DOHH2 (cell line): ENCODE measurements at regions not wholly inside any gene's neighbourhood (a gene's known extent, or its start where the extent isn't known, plus 50 kb on each side); places are given as distances from the start of the nearest gene placed in this dataset.

Experiments
- CTCF ChIP-seq: fragments of 200-600 bp; sonication (generic); IDR thresholded peaks from one replicate; pipeline ENCODE4 v1.5.1; 2014; ENCODE audit warnings: antibody characterized with exemption, mild to moderate bottlenecking, low read depth, low read length; ENCODE audit not compliant: poor library complexity, severe bottlenecking
- EZH2phosphoT487 ChIP-seq: fragments of 200-600 bp; sonication (generic); IDR thresholded peaks from 2 replicates; pipeline ENCODE4 v1.6.1; 2017; ENCODE audit warnings: borderline replicate concordance, mild to moderate bottlenecking, antibody characterized with exemption, low read length, moderate library complexity, mixed read lengths

GRCh38 chr17:54849660-54850059 lies 51.0 kb upstream of the TOM1L1 start:
- TF ChIP-seq CTCF, result no peak
- no peak for TF ChIP-seq EZH2phosphoT487
